HG02588 (cell line): ENCODE measurements at regions not wholly inside any gene's neighbourhood (a gene's known extent, or its start where the extent isn't known, plus 50 kb on each side); places are given as distances from the start of the nearest gene placed in this dataset.

Experiments
- ATAC-seq: cut with Tn5 transposase; IDR thresholded peaks from one replicate; pipeline ENCODE4 v1.9.1; 2021; ENCODE audit warnings: mild to moderate bottlenecking, moderate library complexity; ENCODE audit not compliant: unreplicated experiment

GRCh38 chr2:120453635-120453998 lies 107.7 kb downstream of the INHBB start:
- ATAC-seq = no peak

- no peak for ATAC-seq
Measured at GRCh38 chr2:120454654-120455385, 108.9 kb downstream of the INHBB start.

DNA sequence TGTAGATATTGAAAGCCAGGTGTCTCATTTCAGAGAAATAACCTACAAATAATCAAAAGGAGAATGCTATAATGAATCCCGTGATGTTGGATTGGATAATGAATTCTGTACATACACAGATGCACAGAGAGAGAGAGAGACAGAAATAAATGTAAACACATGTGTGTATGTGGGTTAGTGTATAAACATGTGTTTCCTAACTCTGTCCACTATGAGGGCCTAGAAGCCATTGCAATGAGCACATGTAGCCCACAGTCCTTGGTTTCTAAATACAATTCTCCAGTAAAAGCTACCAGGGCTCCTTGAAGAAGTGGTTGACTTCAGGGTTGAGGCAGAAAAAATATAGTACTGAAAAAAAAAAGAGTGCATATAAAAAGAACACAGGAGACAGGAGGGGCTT lies 109.5 kb downstream of the INHBB start:
- no peak for ATAC-seq

DNA sequence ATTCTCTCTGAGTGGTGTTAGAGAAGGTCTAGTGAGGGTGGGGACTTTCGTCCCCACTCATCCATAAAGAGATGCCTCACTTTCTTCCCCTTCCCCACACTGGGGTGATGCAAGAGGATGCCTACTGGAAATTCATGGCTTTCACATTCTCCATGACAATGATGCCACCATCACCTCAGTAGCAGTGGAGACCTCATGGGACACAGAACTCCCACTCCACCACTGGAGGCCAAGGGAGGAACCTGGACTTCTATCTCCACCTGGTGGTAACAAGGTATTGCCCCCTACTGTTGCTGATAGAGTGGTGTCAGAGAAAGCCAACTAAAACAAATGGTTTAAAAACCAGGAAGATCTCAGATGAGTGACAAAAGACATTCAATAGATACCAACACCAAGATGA lies 110.9 kb downstream of the INHBB start:
- no peak for ATAC-seq

DNA sequence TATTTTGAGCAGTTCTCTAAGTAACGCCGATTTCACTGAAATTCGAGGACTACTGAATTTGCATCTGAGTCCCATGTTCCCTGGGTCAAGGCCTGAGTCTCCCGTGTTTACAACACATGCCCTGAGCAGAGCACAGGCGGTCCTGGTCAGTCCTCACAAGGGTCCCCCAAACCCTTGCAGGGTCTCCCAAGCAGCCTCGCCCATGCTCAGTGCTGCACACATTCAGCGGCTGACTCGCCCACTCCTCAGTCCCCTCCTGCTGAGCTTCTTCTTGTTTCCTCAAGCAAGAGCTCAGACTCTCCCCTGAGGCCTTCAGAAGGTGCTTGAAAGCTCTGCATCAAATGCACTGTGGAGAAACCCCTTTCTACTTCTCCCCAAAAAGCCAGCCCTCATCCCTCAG lies 114.6 kb downstream of the INHBB start:
- ATAC-seq = no peak

DNA sequence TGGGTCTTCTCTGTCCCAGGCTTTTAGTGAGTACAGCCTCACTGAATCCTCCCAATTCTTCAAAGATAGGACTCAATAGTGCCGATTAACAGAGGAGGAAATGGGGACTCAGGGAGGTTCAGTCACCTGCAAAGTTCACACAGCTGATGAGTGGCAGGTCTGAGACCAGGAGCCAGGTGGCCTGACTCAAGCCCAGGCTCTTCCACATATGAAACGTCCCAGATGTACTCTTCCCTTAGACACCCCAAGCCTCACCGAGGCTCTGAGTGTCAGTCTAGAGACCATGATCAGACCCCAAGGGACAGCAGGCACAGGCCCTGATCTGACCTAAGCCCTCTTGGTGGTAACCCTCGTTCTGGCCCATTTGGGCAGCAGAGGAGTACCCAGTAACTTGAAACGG lies 115.2 kb downstream of the INHBB start:
- no peak for ATAC-seq

DNA sequence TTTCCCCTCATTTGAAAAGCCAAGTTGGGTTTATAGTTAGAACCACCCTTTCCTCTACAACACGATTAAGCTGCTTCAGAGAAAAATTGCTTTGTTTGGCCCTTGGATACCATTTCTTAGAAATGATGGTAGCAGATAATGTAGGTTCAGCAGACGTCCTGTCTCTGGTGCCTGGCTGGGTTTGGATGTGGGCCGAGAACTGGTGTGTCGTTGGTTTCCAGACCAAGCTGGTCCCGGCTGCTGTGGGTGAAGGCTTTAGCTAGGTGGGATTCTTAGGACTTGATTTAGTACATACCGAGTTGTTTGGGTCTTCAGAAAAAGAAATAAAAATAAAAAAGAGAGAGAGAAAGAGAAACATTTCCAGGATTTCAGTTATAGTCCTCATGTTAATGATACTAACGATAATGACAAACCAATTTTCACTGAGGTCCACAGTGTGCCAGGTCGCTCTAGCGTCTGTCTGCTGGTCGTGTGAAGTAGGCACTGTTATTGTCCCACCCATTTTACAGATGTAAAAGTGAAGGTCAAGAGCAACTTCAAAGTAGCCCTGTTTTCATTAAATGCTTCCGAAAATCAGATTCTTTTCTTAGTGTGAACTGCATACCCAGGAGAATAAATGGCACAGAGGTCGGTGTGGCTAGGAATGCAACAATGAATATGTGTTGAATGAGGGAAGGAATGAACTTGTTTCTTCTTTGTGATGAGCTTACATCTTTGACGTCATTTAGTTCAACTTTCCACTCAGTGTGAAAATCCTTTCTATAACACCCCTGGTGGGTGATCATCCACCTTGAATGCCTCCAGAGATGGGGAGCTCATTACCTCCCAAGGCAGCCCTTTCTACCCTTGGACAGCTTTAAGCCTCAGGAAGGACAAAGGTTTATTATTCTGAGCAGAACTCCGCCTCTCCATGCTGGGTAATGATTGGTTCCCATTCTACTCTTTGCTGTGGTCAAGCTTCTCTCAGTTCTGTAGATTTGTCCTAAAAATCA lies 115.9 kb downstream of the INHBB start:
- no peak for ATAC-seq

DNA sequence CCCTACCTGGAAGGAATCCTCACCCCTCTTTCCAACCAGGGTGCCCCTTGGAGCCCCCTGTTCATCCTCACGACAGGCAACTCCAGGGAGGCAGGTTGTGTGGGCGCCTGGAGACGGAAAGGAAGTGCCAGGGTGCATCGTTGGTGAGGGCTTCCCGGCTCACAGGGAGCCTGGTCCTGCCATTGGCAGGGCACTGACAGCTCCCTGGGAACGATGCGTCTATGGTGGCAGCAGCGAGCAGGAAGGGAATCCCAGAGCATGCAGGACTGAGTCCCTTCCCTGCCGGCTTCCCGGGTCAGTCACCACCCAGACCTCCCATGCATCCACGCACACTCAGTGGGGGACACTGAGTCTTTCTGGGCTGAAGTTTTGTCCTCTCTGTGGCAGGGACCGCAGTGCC lies 117.6 kb downstream of the INHBB start:
- no peak for ATAC-seq

- ATAC-seq = no peak
Measured at GRCh38 chr2:120463996-120464395, 118.1 kb downstream of the INHBB start.

GRCh38 chr2:120464448-120464931 lies 118.6 kb downstream of the INHBB start:
- no peak for ATAC-seq

DNA sequence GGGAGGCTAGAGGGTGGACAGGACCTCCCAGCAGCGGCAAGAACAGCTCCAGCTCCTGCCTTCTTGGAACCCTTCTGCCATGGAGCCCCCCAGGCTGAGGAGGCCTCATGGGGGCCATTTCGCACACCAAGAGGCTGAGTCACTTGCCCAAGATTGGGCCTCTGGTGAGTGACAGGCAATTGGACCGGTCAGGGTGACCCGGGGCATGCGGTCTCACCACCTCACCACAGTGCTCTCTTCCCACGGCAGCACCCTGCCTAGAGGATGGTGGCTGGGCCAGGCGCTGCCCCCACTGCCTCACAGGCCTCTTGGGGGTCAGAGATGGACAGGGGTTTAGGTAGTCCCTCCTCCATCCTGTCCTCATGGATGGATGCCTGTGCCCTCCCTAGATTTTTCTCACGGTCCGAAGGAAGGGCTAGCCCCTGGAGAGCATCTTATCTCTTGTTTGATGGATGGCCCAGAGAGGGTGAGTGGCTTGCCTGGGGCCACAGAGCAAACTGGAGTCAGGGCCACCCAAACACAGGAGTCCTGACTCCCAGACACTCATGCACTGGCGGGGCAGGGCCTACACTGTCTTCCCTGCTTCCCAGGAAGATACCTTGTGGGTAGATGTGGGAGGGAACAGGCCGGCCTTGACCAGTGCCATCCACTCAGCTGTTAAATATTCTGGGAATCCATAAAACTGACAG lies 119.2 kb downstream of the INHBB start:
- ATAC-seq = no peak

GRCh38 chr2:120465701-120465988 lies 119.7 kb downstream of the INHBB start:
- no peak for ATAC-seq

- ATAC-seq = no peak
Measured at GRCh38 chr2:120465989-120466703, 120.2 kb downstream of the INHBB start.

DNA sequence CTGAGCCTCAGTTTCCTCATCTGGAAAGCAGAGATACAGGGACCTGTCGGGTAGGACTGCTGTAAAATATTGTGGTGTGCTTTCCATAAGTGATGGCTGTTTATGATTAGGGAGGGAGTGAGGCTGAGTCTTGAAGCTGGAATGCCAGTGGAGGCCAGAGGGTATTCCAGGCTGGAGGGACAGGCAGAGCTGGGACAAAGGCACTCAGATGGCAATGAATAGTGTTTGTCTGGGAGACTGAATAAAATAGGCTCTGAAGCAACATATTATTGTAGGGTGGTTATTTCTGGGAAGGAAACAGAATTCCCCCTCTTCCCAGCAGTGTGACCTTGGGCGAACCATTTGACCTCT lies 120.7 kb downstream of the INHBB start:
- no peak for ATAC-seq

- ATAC-seq = no peak
Measured at GRCh38 chr2:120468136-120468535, 122.2 kb downstream of the INHBB start.

DNA sequence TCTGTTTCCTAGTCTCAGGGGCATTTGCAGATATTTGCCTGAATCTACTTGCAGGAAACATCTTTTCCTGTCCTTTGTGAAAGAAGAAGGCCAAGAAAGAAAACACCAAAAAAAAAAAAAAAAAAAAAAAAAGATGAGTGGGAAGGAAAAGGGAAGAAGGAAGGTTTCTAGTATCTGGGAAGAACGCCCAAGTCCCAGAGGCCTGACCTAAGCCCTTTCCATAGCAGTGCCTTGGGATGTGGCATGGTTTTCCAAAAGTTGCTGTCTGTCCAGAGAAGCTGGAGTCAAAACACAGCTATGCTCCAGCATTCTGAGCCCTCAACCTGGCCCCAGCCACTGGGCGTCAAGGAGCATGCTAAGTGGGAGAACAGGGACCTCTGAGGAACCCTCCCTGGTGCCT lies 123.5 kb downstream of the INHBB start:
- ATAC-seq = no peak

GRCh38 chr2:120470041-120470965 lies 124.4 kb downstream of the INHBB start:
- ATAC-seq = no peak

DNA sequence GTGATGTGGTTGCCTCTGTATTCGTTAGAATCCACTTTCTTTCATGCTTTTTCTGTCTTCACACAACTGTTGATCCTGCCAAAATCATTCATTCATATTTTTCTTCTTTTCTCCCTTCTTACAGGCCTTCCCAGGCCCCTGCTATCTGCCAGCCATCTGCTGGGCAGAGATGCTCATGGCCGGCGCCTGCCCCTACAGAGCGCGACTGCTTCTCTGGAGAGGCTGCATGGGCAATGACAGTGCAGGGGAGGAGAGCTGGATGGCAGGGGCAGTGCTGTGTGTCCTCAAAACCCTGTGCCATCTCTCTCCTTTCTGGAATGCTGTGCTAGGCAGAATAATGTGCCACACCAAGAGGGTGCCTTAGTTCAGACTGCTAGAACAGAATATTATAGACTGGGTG lies 125.2 kb downstream of the INHBB start:
- no peak for ATAC-seq

GRCh38 chr2:120472031-120472430 lies 126.1 kb downstream of the INHBB start:
- ATAC-seq = no peak

DNA sequence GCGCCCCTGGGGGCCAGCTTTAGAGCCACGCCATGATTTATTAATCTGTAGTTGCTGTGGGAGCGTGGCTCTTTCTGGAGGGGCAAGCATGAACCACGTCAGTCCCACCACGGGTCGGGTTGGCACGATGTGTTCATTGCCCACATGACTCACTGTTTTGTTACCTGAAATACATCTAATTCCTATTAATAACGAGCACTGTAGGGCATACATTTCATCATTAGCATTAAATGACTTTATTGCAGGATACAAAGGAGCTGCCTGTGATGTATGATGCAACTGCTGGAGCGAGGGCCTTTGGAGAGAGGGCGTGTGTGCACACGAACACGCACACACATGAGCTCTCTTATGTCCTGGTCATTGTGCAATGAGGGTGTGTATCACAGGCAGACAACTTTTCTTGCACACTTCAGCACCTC lies 127.0 kb downstream of the INHBB start:
- ATAC-seq = no peak
